SW 1271 (cell line): ENCODE measurements at regions not wholly inside any gene's neighbourhood (a gene's known extent, or its start where the extent isn't known, plus 50 kb on each side); places are given as distances from the start of the nearest gene placed in this dataset.
"Not testable (repeated sequence)": the region's sequence is repeated elsewhere in the genome, so short reads cannot be mapped to it uniquely, and the experiment has no call there.

Experiments used
- DNase-seq, 2 experiments: peaks; one replicate each; lab custom pipeline; 2025; lab: John Stamatoyannopoulos, UW

- no peak for DNase-seq
Observed at GRCh38 chr14:49114161-49114893, 471.9 kb downstream of the RPS29 start.

- DNase-seq: no peak
Observed at GRCh38 chr14:49106741-49107667, 479.2 kb downstream of the RPS29 start.

- DNase-seq: no peak
Observed at GRCh38 chr14:49105956-49106355, 480.2 kb downstream of the RPS29 start.

GRCh38 chr14:49105512-49105911 lies 480.7 kb downstream of the RPS29 start:
- DNase-seq: no peak

GRCh38 chr14:49092345-49092744 lies 493.8 kb downstream of the RPS29 start:
- DNase-seq: no peak

- no peak for DNase-seq
Observed at GRCh38 chr14:49089107-49089506, 497.1 kb downstream of the RPS29 start.

GRCh38 chr14:49073292-49073691 lies 512.9 kb downstream of the RPS29 start:
- DNase-seq: not testable (repeated sequence)

GRCh38 chr14:49058511-49058910 lies 527.7 kb downstream of the RPS29 start:
- DNase-seq: no peak

GRCh38 chr14:49057838-49058510 lies 528.2 kb downstream of the RPS29 start:
- no peak for DNase-seq

GRCh38 chr14:49056021-49056420 lies 530.2 kb downstream of the RPS29 start:
- no peak for DNase-seq

- DNase-seq: no peak
Observed at GRCh38 chr14:49052521-49052920, 533.7 kb downstream of the RPS29 start.

GRCh38 chr14:49051328-49052060 lies 534.7 kb downstream of the RPS29 start:
- no peak for DNase-seq

GRCh38 chr14:49050822-49051221 lies 535.4 kb downstream of the RPS29 start:
- no peak for DNase-seq

- DNase-seq: no peak
Observed at GRCh38 chr14:49049711-49050110, 536.5 kb downstream of the RPS29 start.

GRCh38 chr14:49044981-49045380 lies 541.2 kb downstream of the RPS29 start:
- DNase-seq: no peak

- DNase-seq: no peak
Observed at GRCh38 chr14:49036984-49037516, 549.1 kb downstream of the RPS29 start.

GRCh38 chr14:49036266-49036665 lies 549.9 kb downstream of the RPS29 start:
- no peak for DNase-seq

- no peak for DNase-seq
Observed at GRCh38 chr14:49033131-49033530, 553.0 kb downstream of the RPS29 start.

- DNase-seq: not testable (repeated sequence)
Observed at GRCh38 chr14:49031710-49032109, 554.5 kb downstream of the RPS29 start.

- DNase-seq: no peak
Observed at GRCh38 chr14:49019467-49020115, 566.6 kb downstream of the RPS29 start.

- no peak for DNase-seq
Observed at GRCh38 chr14:49017447-49017846, 568.7 kb downstream of the RPS29 start.
